ENCODE measurements at regions not wholly inside any gene's neighbourhood (a gene's known extent, or its start where the extent isn't known, plus 50 kb on each side); places are given as distances from the start of the nearest gene placed in this dataset.

DNA sequence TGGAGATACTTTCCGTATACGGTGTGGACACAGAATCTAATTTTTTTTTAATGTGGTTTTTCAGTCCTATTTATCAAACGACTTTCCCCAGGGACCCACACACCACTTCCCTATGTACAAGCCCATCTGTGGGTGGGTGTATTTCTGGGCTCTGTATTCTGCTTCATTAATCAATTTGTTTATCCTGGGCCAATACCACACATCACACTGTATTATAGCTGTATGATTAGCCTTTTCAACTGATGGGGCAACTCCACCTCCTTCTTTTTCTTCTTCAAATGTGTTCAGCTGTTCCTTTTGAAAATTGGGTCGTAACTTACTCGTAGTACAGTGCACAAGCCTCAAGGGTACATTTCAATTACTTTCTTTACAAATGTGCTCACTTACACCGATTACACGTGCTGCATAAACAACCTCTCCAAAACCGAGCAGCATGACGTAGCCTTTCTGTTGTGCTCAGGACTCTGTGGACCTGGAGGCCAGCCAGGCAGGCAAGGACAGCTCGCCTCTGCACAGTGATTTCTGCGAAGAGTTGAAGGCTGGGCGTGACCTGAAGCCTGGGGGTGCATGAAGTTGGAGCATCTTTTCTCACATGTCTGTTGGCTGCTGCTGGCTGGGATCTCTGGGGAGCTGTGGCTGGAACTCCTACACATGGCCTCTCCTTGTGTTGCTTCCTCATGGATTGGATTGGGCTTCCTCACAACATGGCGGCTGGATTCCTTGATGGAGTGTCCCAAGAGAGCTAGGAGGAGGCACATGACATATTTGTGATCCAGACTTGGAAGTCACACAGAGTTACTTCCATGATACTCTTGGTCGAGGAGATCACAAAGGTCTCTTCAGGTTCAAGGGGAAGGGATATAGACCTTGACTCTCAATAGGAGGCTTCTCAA, 126.5 kb downstream of the CRYAA start:
- TF ChIP-seq, protein P1, sequence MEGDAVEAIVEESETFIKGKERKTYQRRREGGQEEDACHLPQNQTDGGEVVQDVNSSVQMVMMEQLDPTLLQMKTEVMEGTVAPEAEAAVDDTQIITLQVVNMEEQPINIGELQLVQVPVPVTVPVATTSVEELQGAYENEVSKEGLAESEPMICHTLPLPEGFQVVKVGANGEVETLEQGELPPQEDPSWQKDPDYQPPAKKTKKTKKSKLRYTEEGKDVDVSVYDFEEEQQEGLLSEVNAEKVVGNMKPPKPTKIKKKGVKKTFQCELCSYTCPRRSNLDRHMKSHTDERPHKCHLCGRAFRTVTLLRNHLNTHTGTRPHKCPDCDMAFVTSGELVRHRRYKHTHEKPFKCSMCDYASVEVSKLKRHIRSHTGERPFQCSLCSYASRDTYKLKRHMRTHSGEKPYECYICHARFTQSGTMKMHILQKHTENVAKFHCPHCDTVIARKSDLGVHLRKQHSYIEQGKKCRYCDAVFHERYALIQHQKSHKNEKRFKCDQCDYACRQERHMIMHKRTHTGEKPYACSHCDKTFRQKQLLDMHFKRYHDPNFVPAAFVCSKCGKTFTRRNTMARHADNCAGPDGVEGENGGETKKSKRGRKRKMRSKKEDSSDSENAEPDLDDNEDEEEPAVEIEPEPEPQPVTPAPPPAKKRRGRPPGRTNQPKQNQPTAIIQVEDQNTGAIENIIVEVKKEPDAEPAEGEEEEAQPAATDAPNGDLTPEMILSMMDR (IDR thresholded peaks at IDR 0.05): no peak
- TF ChIP-seq POLR2A (IDR thresholded peaks at IDR 0.05): no peak
